ENCODE measurements at regions not wholly inside any gene's neighbourhood (a gene's known extent, or its start where the extent isn't known, plus 50 kb on each side); places are given as distances from the start of the nearest gene placed in this dataset.

- no peak for DNase-seq (ENCODE audit: low read depth, low spot score)
- TF ChIP-seq POLR2AphosphoS5 (IDR thresholded peaks at IDR 0.05; ENCODE audit: borderline replicate concordance, low read depth, low read length) (no peak), EZH2 (IDR thresholded peaks at IDR 0.05) (no peak), FOXP2 (optimal IDR thresholded peaks at IDR 0.05; ENCODE audit: control extremely low read depth, extremely low read length, insufficient read depth) (no peak)
- H3K4me3 ChIP-seq, result no peak overlapping the region
- H3K9ac ChIP-seq (ENCODE audit: insufficient read length), result no peak overlapping the region
- no peak overlapping the region for H3K27ac ChIP-seq
- no peaks in the 10 kb centered on the region for H3K9me3 ChIP-seq (ENCODE audit: low read depth, low read length)
- no peaks in the 10 kb centered on the region for H3K36me3 ChIP-seq (ENCODE audit: insufficient read depth, low read length)
Measured at GRCh38 chr5:87966213-87966612, 302.4 kb downstream of the TMEM161B start.

DNA sequence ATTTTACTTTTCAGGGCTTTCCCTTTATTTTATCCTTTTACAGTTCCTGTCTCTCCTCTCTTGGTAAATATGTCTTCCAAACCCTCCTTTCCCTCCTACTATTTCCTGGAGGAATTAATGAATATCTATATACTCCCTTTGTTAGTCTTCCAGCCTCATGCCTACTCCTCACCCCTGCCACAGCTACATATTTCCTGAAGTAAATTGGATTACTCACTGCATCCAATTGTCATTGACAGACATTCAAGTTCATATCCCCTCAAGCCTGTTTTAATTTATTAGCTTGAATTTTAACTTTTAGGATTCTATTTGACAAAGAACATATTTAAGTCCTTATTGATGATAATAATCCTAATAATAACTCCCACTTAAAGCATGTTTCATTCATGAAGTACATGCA is 314.5 kb downstream of the TMEM161B start:
- H3K4me3 ChIP-seq, result no peak overlapping the region
- TF ChIP-seq EZH2 (IDR thresholded peaks at IDR 0.05), result no peak
- TF ChIP-seq POLR2AphosphoS5 (IDR thresholded peaks at IDR 0.05; ENCODE audit: borderline replicate concordance, low read depth, low read length), result no peak
- no peak for TF ChIP-seq FOXP2 (optimal IDR thresholded peaks at IDR 0.05; ENCODE audit: control extremely low read depth, extremely low read length, insufficient read depth)
- DNase-seq (ENCODE audit: low read depth, low spot score), result peak; percentile 28
- H3K36me3 ChIP-seq (ENCODE audit: insufficient read depth, low read length), result no peaks in the 10 kb centered on the region
- no peaks in the 10 kb centered on the region for H3K9me3 ChIP-seq (ENCODE audit: low read depth, low read length)
- no peak overlapping the region for H3K9ac ChIP-seq (ENCODE audit: insufficient read length)
- no peak overlapping the region for H3K27ac ChIP-seq

GRCh38 chr5:87951661-87952060 is 317.0 kb downstream of the TMEM161B start:
- TF ChIP-seq FOXP2 (optimal IDR thresholded peaks at IDR 0.05; ENCODE audit: control extremely low read depth, extremely low read length, insufficient read depth) (no peak), POLR2AphosphoS5 (IDR thresholded peaks at IDR 0.05; ENCODE audit: borderline replicate concordance, low read depth, low read length) (no peak), EZH2 (IDR thresholded peaks at IDR 0.05) (no peak)
- H3K27ac ChIP-seq, result no peak overlapping the region
- H3K9me3 ChIP-seq (ENCODE audit: low read depth, low read length), result no peaks in the 10 kb centered on the region
- H3K36me3 ChIP-seq (ENCODE audit: insufficient read depth, low read length), result no peaks in the 10 kb centered on the region
- no peak for DNase-seq (ENCODE audit: low read depth, low spot score)
- H3K9ac ChIP-seq (ENCODE audit: insufficient read length), result no peak overlapping the region
- no peak overlapping the region for H3K4me3 ChIP-seq

DNA sequence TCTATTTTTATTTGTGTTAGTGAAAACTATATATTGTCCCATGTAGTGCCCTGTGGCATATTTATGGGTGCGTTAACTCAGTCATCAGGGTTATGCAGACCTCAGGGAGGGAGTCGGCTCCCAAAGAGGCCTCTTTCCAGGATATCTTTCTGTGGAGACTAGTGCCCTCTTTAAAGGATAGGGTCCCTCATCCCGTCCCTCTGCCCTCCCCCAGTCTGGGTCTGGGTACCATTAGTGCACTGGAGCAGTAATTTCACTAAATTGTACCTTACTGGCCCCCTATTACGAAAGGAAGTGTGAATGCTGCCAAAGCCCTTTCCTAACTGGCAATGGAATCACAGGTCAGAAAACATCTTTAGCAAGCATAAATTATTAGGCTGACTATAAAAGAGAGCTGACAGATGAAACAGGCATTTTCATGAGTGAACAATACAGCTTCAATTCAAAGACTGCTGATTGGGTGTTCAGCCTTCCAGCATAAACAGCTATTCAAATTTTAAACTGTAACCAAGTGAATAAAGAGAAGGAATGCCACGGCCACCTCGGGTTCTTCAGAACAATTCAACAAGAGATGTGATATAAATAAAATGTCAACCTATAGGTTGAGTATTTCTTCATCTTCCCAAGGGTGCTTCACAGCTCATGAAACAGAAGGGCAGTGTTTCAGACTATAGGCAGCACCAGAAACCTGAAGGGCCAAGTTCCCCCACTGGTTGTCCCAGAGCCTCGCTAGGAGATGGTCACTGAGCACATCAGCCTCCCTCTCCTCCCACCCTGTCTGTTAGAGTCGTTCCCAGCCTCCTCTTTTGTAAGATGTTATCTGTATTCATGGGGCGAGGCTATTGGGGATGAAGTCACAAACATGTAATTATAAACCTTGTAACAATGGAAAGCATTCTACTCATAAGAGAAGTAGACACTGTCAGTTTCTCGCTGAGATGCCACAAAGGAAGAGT is 318.7 kb downstream of the TMEM161B start:
- Histone ChIP-seq H3K9ac (ENCODE audit: insufficient read length) (no peak overlapping the region), H3K4me3 (no peak overlapping the region), H3K27ac (no peak overlapping the region), H3K36me3 (ENCODE audit: insufficient read depth, low read length) (no peaks in the 10 kb centered on the region), H3K9me3 (ENCODE audit: low read depth, low read length) (no peaks in the 10 kb centered on the region)
- no peak for TF ChIP-seq EZH2 (IDR thresholded peaks at IDR 0.05)
- TF ChIP-seq FOXP2 (optimal IDR thresholded peaks at IDR 0.05; ENCODE audit: control extremely low read depth, extremely low read length, insufficient read depth), result no peak
- no peak for TF ChIP-seq POLR2AphosphoS5 (IDR thresholded peaks at IDR 0.05; ENCODE audit: borderline replicate concordance, low read depth, low read length)
- no peak for DNase-seq (ENCODE audit: low read depth, low spot score)

DNA sequence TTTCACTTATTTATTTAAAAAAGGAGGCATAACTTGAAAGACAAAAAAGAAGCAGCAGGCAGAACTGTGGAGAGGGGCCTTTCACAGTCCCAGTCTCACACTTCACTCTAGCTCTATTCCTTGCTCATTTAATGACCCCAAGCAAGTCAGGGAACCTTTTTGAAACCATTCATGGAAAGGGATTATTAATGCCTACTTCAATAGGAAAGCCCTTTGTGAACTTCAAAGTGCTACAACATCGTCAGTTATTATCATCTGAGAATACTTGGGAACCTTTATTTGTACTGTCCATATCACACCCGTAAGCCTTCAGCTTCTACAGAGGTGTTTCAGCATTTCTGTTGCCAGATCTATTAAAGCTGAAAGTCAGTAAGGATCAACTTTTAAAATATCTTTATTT is 320.2 kb downstream of the TMEM161B start:
- DNase-seq (ENCODE audit: low read depth, low spot score), result no peak
- no peak overlapping the region for H3K27ac ChIP-seq
- TF ChIP-seq EZH2 (IDR thresholded peaks at IDR 0.05), result no peak
- TF ChIP-seq FOXP2 (optimal IDR thresholded peaks at IDR 0.05; ENCODE audit: control extremely low read depth, extremely low read length, insufficient read depth), result no peak
- no peak for TF ChIP-seq POLR2AphosphoS5 (IDR thresholded peaks at IDR 0.05; ENCODE audit: borderline replicate concordance, low read depth, low read length)
- no peak overlapping the region for H3K4me3 ChIP-seq
- no peak overlapping the region for H3K9ac ChIP-seq (ENCODE audit: insufficient read length)
- no peaks in the 10 kb centered on the region for H3K9me3 ChIP-seq (ENCODE audit: low read depth, low read length)
- no peaks in the 10 kb centered on the region for H3K36me3 ChIP-seq (ENCODE audit: insufficient read depth, low read length)

DNA sequence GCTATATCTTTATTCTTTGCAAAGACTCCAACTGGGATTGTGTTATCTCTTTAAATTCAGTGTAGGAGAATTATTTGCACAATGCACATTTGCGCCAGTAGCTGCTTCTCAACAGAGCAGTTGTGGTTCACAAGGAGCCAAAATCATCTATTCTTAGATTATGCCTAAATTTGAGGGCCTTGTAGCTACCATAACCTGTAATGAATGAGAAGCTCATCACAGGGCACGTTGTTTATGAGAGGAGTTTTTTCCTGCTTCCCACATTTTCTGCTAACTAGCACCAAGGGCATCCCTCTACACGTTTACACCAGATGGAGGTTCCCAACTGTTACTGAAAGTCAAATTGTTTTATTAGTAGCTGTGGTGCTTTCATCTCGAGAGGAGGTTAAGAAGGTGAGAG is 322.4 kb downstream of the TMEM161B start:
- H3K9me3 ChIP-seq (ENCODE audit: low read depth, low read length), result no peaks in the 10 kb centered on the region
- no peaks in the 10 kb centered on the region for H3K36me3 ChIP-seq (ENCODE audit: insufficient read depth, low read length)
- DNase-seq (ENCODE audit: low read depth, low spot score), result no peak
- no peak overlapping the region for H3K9ac ChIP-seq (ENCODE audit: insufficient read length)
- TF ChIP-seq POLR2AphosphoS5 (IDR thresholded peaks at IDR 0.05; ENCODE audit: borderline replicate concordance, low read depth, low read length) (no peak), EZH2 (IDR thresholded peaks at IDR 0.05) (no peak), FOXP2 (optimal IDR thresholded peaks at IDR 0.05; ENCODE audit: control extremely low read depth, extremely low read length, insufficient read depth) (no peak)
- H3K4me3 ChIP-seq, result no peak overlapping the region
- H3K27ac ChIP-seq, result no peak overlapping the region

DNA sequence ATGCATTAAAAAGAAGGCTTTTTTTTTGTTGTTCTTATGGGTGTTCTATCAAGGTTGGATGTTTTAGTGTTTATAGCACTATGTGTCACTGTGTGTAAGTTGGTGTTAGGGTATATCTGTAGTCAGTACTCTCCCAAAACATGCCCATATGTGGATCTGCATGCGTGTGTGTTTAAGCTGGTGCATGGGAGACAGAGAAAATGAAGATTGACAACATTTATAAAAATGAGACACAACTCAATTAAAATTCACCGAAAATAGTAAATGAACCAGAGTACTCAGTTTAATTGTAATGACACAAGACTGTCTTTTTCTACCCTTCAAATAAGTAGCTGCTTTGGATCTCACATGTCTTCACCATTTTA is 323.4 kb downstream of the TMEM161B start:
- Histone ChIP-seq H3K9me3 (ENCODE audit: low read depth, low read length) (no peaks in the 10 kb centered on the region), H3K27ac (no peak overlapping the region), H3K9ac (ENCODE audit: insufficient read length) (no peak overlapping the region), H3K4me3 (no peak overlapping the region), H3K36me3 (ENCODE audit: insufficient read depth, low read length) (no peaks in the 10 kb centered on the region)
- TF ChIP-seq POLR2AphosphoS5 (IDR thresholded peaks at IDR 0.05; ENCODE audit: borderline replicate concordance, low read depth, low read length) (no peak), EZH2 (IDR thresholded peaks at IDR 0.05) (no peak), FOXP2 (optimal IDR thresholded peaks at IDR 0.05; ENCODE audit: control extremely low read depth, extremely low read length, insufficient read depth) (no peak)
- no peak for DNase-seq (ENCODE audit: low read depth, low spot score)

GRCh38 chr5:87944553-87945285 is 323.9 kb downstream of the TMEM161B start:
- Histone ChIP-seq H3K4me3 (no peak overlapping the region), H3K27ac (no peak overlapping the region), H3K9ac (ENCODE audit: insufficient read length) (no peak overlapping the region), H3K9me3 (ENCODE audit: low read depth, low read length) (no peaks in the 10 kb centered on the region), H3K36me3 (ENCODE audit: insufficient read depth, low read length) (no peaks in the 10 kb centered on the region)
- DNase-seq (ENCODE audit: low read depth, low spot score), result no peak
- TF ChIP-seq FOXP2 (optimal IDR thresholded peaks at IDR 0.05; ENCODE audit: control extremely low read depth, extremely low read length, insufficient read depth) (no peak), EZH2 (IDR thresholded peaks at IDR 0.05) (no peak), POLR2AphosphoS5 (IDR thresholded peaks at IDR 0.05; ENCODE audit: borderline replicate concordance, low read depth, low read length) (no peak)
